Progenitor cell of endocrine pancreas (in vitro differentiated cells): ENCODE measurements at regions not wholly inside any gene's neighbourhood (a gene's known extent, or its start where the extent isn't known, plus 50 kb on each side); places are given as distances from the start of the nearest gene placed in this dataset.

Experiments used
- DNase-seq: peaks from one replicate; pipeline ENCODE4 v3.0.0; 2021; ENCODE audit warnings: low spot score; ENCODE audit not compliant: unreplicated experiment
- H3K27ac Mint-ChIP-seq: 2 replicates; pipeline ENCODE4 v1.8.0; 2021; ENCODE audit warnings: mild to moderate bottlenecking, moderate library complexity, mixed read lengths
- H3K27me3 Mint-ChIP-seq: 2 replicates; pipeline ENCODE4 v1.8.0; 2021; ENCODE audit warnings: mixed read lengths
- H3K36me3 Mint-ChIP-seq: 2 replicates; pipeline ENCODE4 v1.8.0; 2022; ENCODE audit warnings: mixed read lengths; ENCODE audit not compliant: insufficient read depth
- H3K4me1 Mint-ChIP-seq: 2 replicates; pipeline ENCODE4 v1.8.0; 2021; ENCODE audit warnings: low read depth, mixed read lengths
- H3K4me3 Mint-ChIP-seq: 2 replicates; pipeline ENCODE4 v1.8.0; 2021; ENCODE audit warnings: low read depth, mild to moderate bottlenecking, moderate library complexity, mixed read lengths
- H3K9me3 Mint-ChIP-seq: 2 replicates; pipeline ENCODE4 v1.8.0; 2021; ENCODE audit warnings: low read depth, mixed read lengths
- TF ChIP-seq, protein P1 (sequence below): fragments of 200-600 bp; sonication (generic); IDR thresholded peaks from one replicate; pipeline ENCODE4 v1.5.0; 2021; ENCODE audit warnings: antibody characterized with exemption, mild to moderate bottlenecking; ENCODE audit not compliant: unreplicated experiment

DNA sequence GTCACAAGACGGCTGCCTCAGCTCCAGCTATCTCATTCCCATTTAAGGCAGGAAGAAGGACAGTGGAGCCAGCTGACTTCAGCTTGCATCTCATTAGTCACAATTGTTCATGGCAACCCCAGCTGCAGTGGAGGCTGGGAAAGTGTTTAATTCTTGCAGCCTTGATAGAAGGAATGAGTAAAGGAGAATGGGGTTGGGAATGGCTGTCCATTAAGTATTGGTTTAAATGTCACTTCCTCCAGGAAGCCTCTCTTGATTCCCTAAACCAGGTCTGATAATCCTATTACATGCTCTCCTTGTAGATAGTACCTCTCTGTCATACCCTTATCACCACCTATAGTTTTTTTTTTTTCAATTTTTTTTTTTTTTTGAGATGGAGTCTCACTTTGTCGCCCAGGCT lies 166.4 kb downstream of the TFAP2C start:
- no peak for DNase-seq
- Mint-ChIP-seq H3K36me3 (no peaks in the 10 kb centered on the region), H3K27ac (no peak overlapping the region), H3K4me3 (no peak overlapping the region), H3K4me1 (no peaks in the 10 kb centered on the region), H3K9me3 (peaks cover 12% of the 10 kb centered on the region), H3K27me3 (peaks cover 18% of the 10 kb centered on the region)
- TF ChIP-seq, protein P1, sequence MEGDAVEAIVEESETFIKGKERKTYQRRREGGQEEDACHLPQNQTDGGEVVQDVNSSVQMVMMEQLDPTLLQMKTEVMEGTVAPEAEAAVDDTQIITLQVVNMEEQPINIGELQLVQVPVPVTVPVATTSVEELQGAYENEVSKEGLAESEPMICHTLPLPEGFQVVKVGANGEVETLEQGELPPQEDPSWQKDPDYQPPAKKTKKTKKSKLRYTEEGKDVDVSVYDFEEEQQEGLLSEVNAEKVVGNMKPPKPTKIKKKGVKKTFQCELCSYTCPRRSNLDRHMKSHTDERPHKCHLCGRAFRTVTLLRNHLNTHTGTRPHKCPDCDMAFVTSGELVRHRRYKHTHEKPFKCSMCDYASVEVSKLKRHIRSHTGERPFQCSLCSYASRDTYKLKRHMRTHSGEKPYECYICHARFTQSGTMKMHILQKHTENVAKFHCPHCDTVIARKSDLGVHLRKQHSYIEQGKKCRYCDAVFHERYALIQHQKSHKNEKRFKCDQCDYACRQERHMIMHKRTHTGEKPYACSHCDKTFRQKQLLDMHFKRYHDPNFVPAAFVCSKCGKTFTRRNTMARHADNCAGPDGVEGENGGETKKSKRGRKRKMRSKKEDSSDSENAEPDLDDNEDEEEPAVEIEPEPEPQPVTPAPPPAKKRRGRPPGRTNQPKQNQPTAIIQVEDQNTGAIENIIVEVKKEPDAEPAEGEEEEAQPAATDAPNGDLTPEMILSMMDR: no peak

DNA sequence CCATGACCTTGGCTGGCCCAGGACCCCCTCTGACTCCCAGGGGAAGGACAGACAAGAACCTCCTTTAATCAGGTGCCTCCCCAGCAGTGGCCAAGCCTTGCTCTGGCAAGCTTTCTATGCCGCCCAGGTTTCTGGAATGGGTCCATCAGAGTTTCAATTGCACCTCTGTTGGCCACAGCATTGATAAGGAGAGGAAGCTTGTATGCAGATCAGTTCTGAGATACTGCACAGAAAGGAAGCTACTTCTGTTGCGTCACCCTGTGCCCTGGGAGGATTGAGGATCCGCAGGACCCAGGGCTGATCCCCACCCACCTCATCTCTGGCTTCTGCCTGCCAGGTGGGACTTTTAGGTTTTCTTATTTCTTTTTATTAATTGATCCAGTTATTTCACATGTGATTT lies 167.2 kb downstream of the TFAP2C start:
- TF ChIP-seq, protein P1: no peak
- no peak overlapping the region for H3K27ac Mint-ChIP-seq
- peaks cover 18% of the 10 kb centered on the region for H3K27me3 Mint-ChIP-seq
- no peaks in the 10 kb centered on the region for H3K36me3 Mint-ChIP-seq
- peaks cover 12% of the 10 kb centered on the region for H3K9me3 Mint-ChIP-seq
- H3K4me1 Mint-ChIP-seq: no peaks in the 10 kb centered on the region
- H3K4me3 Mint-ChIP-seq: no peak overlapping the region
- no peak for DNase-seq

DNA sequence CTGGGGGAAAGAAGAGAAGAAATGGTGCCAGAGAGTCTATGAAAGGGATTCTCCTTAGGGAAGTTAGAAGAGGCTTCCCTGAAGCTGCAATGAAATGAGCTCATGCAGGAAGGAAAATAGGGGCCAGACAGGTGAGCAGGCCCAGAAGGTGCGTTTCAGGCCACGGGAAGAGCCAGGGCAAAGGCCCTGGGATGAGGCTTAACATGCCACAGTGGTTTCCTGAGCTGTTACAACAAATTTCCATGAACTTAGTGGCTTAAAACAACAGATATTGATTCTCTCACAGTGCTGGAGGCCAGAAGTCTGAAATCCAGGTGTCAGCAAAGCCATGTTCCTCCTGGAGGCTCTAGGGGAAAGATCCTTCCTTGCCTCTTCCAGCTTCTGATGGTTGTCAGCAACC lies 167.9 kb downstream of the TFAP2C start:
- Mint-ChIP-seq H3K4me3 (no peak overlapping the region), H3K9me3 (peaks cover 12% of the 10 kb centered on the region), H3K36me3 (no peaks in the 10 kb centered on the region), H3K27ac (no peak overlapping the region), H3K27me3 (peaks cover 18% of the 10 kb centered on the region), H3K4me1 (no peaks in the 10 kb centered on the region)
- DNase-seq: no peak
- TF ChIP-seq, protein P1: no peak

DNA sequence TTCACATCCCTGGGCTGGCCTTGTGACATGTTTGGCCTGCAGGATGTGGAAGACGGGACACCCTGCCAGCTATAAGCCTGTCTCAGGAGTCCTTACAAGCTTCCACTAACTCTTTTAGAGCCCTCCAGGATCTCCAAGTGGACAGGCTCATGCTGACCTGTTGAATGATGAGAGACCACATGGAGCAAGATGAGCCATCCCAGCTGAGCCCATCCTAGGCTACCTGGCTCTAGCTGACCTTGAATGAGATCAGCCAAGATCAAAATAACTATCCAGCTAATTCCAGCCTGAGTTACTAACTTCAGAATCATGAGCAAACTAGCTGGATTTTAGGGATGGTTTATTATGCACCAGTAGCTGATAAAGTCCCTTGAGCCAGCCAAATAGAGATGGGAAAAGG lies 169.5 kb downstream of the TFAP2C start:
- Mint-ChIP-seq H3K9me3 (peaks cover 12% of the 10 kb centered on the region), H3K4me1 (peaks cover 5% of the 10 kb centered on the region), H3K4me3 (no peak overlapping the region), H3K27ac (no peak overlapping the region), H3K27me3 (peaks cover 20% of the 10 kb centered on the region), H3K36me3 (no peaks in the 10 kb centered on the region)
- no peak for DNase-seq
- TF ChIP-seq, protein P1: no peak

DNA sequence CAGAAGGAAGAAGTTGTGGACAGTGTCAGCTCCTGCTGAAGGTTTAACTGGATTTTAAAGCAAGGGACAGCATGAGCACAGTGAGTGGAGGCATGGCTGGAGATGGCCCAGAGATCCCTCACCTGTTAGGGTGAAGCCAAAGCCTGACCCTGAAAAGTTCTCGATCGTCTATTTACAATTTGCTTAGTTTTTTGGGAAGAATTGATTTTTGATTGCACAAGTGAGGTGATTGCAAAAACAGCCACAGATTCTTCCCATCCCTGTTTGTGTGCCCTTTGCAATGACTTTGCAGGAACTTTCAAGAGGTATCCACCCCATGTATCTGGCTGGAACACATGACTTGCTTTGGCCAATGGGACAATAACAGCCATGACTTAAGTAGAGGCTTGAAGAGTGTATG lies 170.1 kb downstream of the TFAP2C start:
- Mint-ChIP-seq H3K9me3 (peaks cover 12% of the 10 kb centered on the region), H3K4me1 (peaks cover 5% of the 10 kb centered on the region)

More for the DNA sequence above, 170.1 kb downstream of the TFAP2C start:
- no peak for DNase-seq
- Mint-ChIP-seq H3K4me3 (no peak overlapping the region), H3K27ac (no peak overlapping the region), H3K36me3 (no peaks in the 10 kb centered on the region), H3K27me3 (peaks cover 16% of the 10 kb centered on the region)
- TF ChIP-seq, protein P1: no peak
